Trophoblast cell (in vitro differentiated cells and primary cell): ENCODE measurements at regions not wholly inside any gene's neighbourhood (a gene's known extent, or its start where the extent isn't known, plus 50 kb on each side); places are given as distances from the start of the nearest gene placed in this dataset.

Experiments used
- DNase-seq, 2 donors: peaks; one replicate each; pipeline ENCODE4 v3.0.0-alpha.2; 2016
- H2AFZ ChIP-seq: 2 replicates; pipeline ENCODE4 v1.6.1; 2013; ENCODE audit warnings: low read length, moderate library complexity, mild to moderate bottlenecking; ENCODE audit not compliant: insufficient read depth, poor library complexity
- H2AK5ac ChIP-seq: 2 replicates; pipeline ENCODE4 v1.6.1; 2013; ENCODE audit warnings: mild to moderate bottlenecking, low read length
- H2BK120ac ChIP-seq: 2 replicates; pipeline ENCODE4 v1.6.1; 2013; ENCODE audit warnings: low read length, mild to moderate bottlenecking, moderate library complexity; ENCODE audit not compliant: insufficient read depth, poor library complexity
- H2BK12ac ChIP-seq: 2 replicates; pipeline ENCODE4 v1.6.1; 2013; ENCODE audit warnings: mild to moderate bottlenecking, low read length, moderate library complexity
- H2BK5ac ChIP-seq: 2 replicates; pipeline ENCODE4 v1.6.1; 2013; ENCODE audit warnings: low read length, low read depth, moderate library complexity, mild to moderate bottlenecking; ENCODE audit not compliant: poor library complexity
- H3K14ac ChIP-seq: 2 replicates; pipeline ENCODE4 v1.6.1; 2013; ENCODE audit warnings: mild to moderate bottlenecking, low read length
- H3K18ac ChIP-seq: 2 replicates; pipeline ENCODE4 v1.6.1; 2013; ENCODE audit warnings: mild to moderate bottlenecking, low read length
- H3K23ac ChIP-seq: 2 replicates; pipeline ENCODE4 v1.6.1; 2013; ENCODE audit warnings: low read length
- H3K27ac ChIP-seq: 2 replicates; pipeline ENCODE4 v1.5.1; 2013; ENCODE audit warnings: low read depth, mild to moderate bottlenecking, inconsistent platforms, low read length, moderate library complexity
- H3K27me3 ChIP-seq: 2 replicates; pipeline ENCODE4 v1.6.1; 2013; ENCODE audit warnings: inconsistent platforms, mild to moderate bottlenecking, low read length, moderate library complexity; ENCODE audit not compliant: insufficient read depth
- H3K36me3 ChIP-seq, 2 experiments: 1 replicate in 1 of 2; 2 replicates in 1 of 2; pipeline ENCODE4 v1.6.1; 2013; ENCODE audit warnings: low read length in 2 of 2, mild to moderate bottlenecking in 2 of 2, moderate library complexity in 1 of 2; ENCODE audit not compliant: insufficient read depth in 2 of 2, control insufficient read depth in 1 of 2
- H3K4ac ChIP-seq: 2 replicates; pipeline ENCODE4 v1.6.1; 2013; ENCODE audit warnings: low read depth, mild to moderate bottlenecking, low read length, moderate library complexity
- H3K4me1 ChIP-seq, 2 experiments: 1 replicate in 1 of 2; 2 replicates in 1 of 2; pipeline ENCODE4 v1.6.1; 2013; ENCODE audit warnings: low read length in 2 of 2, mild to moderate bottlenecking in 2 of 2, moderate library complexity in 1 of 2; ENCODE audit not compliant: insufficient read depth in 2 of 2, control insufficient read depth in 1 of 2
- H3K4me2 ChIP-seq: 2 replicates; pipeline ENCODE4 v1.6.1; 2013; ENCODE audit warnings: inconsistent platforms, mild to moderate bottlenecking, low read length, moderate library complexity
- H3K4me3 ChIP-seq: 2 replicates; pipeline ENCODE4 v1.5.1; 2013; ENCODE audit warnings: mild to moderate bottlenecking, low read depth, low read length, inconsistent platforms
- H3K79me1 ChIP-seq: one replicate; pipeline ENCODE4 v1.6.1; 2013; ENCODE audit warnings: low read length
- H3K79me2 ChIP-seq: 2 replicates; pipeline ENCODE4 v1.6.1; 2013; ENCODE audit warnings: low read length, mild to moderate bottlenecking; ENCODE audit not compliant: control insufficient read depth, insufficient read depth, poor library complexity
- H3K9ac ChIP-seq: 2 replicates; pipeline ENCODE4 v1.6.1; 2013; ENCODE audit warnings: mild to moderate bottlenecking, low read length
- H3K9me3 ChIP-seq: 2 replicates; pipeline ENCODE4 v1.6.1; 2013; ENCODE audit warnings: low read depth, mild to moderate bottlenecking, control low read depth, inconsistent platforms, low read length; ENCODE audit not compliant: insufficient read depth
- H4K12ac ChIP-seq: 2 replicates; pipeline ENCODE4 v1.6.1; 2013; ENCODE audit warnings: low read depth, mild to moderate bottlenecking, low read length, moderate library complexity
- H4K8ac ChIP-seq: 2 replicates; pipeline ENCODE4 v1.6.1; 2013; ENCODE audit warnings: low read depth, mild to moderate bottlenecking, low read length, moderate library complexity
- H4K91ac ChIP-seq: one replicate; pipeline ENCODE4 v1.6.1; 2013; ENCODE audit warnings: low read depth, mild to moderate bottlenecking, low read length, moderate library complexity
- WGBS: extraction: QIAGEN DNeasy Blood & Tissue Kit; methylation state at CpG from one replicate; pipeline ENCODE4 v1.1.7; 2013; ENCODE audit warnings: missing lambda C conversion rate; ENCODE audit not compliant: insufficient read length, insufficient coverage; ENCODE audit errors: extremely low coverage; 5-methylcytosine and 5-hydroxymethylcytosine counted together

GRCh38 chr5:62139741-62140140, 166.3 kb upstream of the KIF2A start:
- no peak overlapping the region for H2AFZ ChIP-seq
- no peak overlapping the region for H3K14ac ChIP-seq
- H3K27ac ChIP-seq = no peak overlapping the region
- H2BK5ac ChIP-seq = no peak overlapping the region
- no peak overlapping the region for H4K12ac ChIP-seq
- no peak overlapping the region for H2AK5ac ChIP-seq
- H3K4me2 ChIP-seq = no peak overlapping the region
- no peak overlapping the region for H3K4me3 ChIP-seq
- no peak overlapping the region for H4K91ac ChIP-seq
- no peak overlapping the region for H4K8ac ChIP-seq
- H3K36me3 ChIP-seq = no peaks in the 10 kb centered on the region
- no peak for DNase-seq
- H3K18ac ChIP-seq = no peak overlapping the region
- no peak overlapping the region for H2BK120ac ChIP-seq
- no peak overlapping the region for H3K4ac ChIP-seq
- no peaks in the 10 kb centered on the region for H3K9me3 ChIP-seq
- no peaks in the 10 kb centered on the region for H3K79me1 ChIP-seq
- H3K23ac ChIP-seq = no peak overlapping the region
- H3K4me1 ChIP-seq = no peaks in the 10 kb centered on the region
- H3K9ac ChIP-seq = no peak overlapping the region
- H3K27me3 ChIP-seq = no peaks in the 10 kb centered on the region
- WGBS = no CpG with 5 or more reads among the region's 2 CpGs
- H2BK12ac ChIP-seq = no peak overlapping the region
- H3K79me2 ChIP-seq = no peaks in the 10 kb centered on the region

GRCh38 chr5:62142351-62142750, 163.7 kb upstream of the KIF2A start:
- Histone ChIP-seq H3K4me1 (no peaks in the 10 kb centered on the region), H2AK5ac (no peak overlapping the region), H4K12ac (no peak overlapping the region), H4K91ac (no peak overlapping the region), H2BK120ac (no peak overlapping the region), H3K27me3 (no peaks in the 10 kb centered on the region), H3K9me3 (no peaks in the 10 kb centered on the region), H3K4ac (no peak overlapping the region), H2AFZ (no peak overlapping the region), H3K36me3 (no peaks in the 10 kb centered on the region), H3K14ac (no peak overlapping the region), H3K4me2 (no peak overlapping the region), H2BK12ac (no peak overlapping the region), H2BK5ac (no peak overlapping the region), H3K4me3 (no peak overlapping the region), H3K79me1 (no peaks in the 10 kb centered on the region), H3K18ac (no peak overlapping the region), H3K23ac (no peak overlapping the region), H3K9ac (no peak overlapping the region), H4K8ac (no peak overlapping the region), H3K79me2 (no peaks in the 10 kb centered on the region), H3K27ac (no peak overlapping the region)
- no CpG with 5 or more reads among the region's 4 CpGs for whole genome bisulfite sequencing
- DNase-seq = no peak

DNA sequence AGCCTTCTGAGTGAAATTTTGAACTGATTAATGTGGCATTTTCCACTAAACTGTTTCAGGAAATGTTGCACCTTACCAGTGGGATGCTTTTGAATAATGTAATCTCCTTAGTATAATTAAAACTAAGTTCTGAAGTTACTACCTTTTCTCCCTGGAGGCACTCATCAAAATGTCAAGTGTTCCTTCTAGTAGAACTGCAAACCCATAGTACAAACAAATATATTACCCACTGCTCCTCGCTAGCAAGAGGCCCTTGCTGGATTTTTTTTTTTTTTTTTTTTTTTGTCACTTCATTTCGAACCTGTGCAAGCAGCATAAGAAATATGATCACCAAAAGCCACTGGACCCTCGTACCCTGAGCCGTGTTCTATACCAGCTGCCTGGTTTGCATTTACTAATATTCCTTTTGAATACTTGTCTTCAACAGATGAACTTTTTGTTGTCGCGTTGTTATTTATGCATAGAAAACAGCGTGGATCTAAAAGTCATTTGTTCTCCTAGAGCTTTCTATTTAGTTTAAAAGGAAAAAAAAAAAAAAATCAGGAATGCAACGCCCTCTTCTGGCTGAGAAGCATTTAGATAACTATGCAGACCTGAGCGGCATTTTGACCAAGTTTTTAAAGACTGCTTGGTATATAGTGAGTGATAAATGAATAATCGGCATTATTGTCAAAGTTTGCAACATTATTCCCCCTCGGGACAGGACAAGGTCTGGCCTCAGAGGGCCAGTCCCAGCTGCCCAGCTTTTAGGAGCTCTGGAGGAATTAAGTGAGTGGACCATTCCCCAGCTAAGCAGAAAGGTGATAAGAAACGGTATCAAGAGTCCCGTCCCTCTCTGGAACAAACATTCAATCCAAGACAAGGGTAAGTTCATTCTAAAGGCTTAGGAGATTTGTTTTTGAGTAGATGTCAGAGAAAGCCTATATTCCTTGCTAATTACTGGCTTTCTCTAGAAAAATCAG, 162.5 kb upstream of the KIF2A start:
- H3K4me3 ChIP-seq = no peak overlapping the region
- H3K4ac ChIP-seq = no peak overlapping the region
- no peaks in the 10 kb centered on the region for H3K79me1 ChIP-seq
- H2AFZ ChIP-seq = no peak overlapping the region
- no peak overlapping the region for H2BK12ac ChIP-seq
- H4K8ac ChIP-seq = no peak overlapping the region
- no peak overlapping the region for H3K14ac ChIP-seq
- H3K36me3 ChIP-seq = no peaks in the 10 kb centered on the region
- no peak overlapping the region for H2AK5ac ChIP-seq
- no peak overlapping the region for H3K9ac ChIP-seq
- no peak overlapping the region for H4K12ac ChIP-seq
- no peak overlapping the region for H2BK120ac ChIP-seq
- peak; percentile 4 to 61 for DNase-seq
- H3K27ac ChIP-seq = no peak overlapping the region
- H3K4me2 ChIP-seq = no peak overlapping the region
- H2BK5ac ChIP-seq = no peak overlapping the region
- H3K4me1 ChIP-seq = no peaks in the 10 kb centered on the region
- H3K23ac ChIP-seq = no peak overlapping the region
- H4K91ac ChIP-seq = no peak overlapping the region
- no peaks in the 10 kb centered on the region for H3K79me2 ChIP-seq
- H3K9me3 ChIP-seq = no peaks in the 10 kb centered on the region
- WGBS = no CpG with 5 or more reads among the region's 13 CpGs
- no peaks in the 10 kb centered on the region for H3K27me3 ChIP-seq
- H3K18ac ChIP-seq = no peak overlapping the region

- Histone ChIP-seq H3K14ac (no peak overlapping the region), H3K27me3 (no peaks in the 10 kb centered on the region)
Measured at GRCh38 chr5:62144401-62145022, 161.5 kb upstream of the KIF2A start.

More at GRCh38 chr5:62144401-62145022, 161.5 kb upstream of the KIF2A start:
- H4K91ac ChIP-seq = no peak overlapping the region
- H3K4me2 ChIP-seq = no peak overlapping the region
- no peak for DNase-seq
- H3K23ac ChIP-seq = no peak overlapping the region
- no peak overlapping the region for H2AK5ac ChIP-seq
- no peak overlapping the region for H3K4me3 ChIP-seq
- no peak overlapping the region for H3K9ac ChIP-seq
- no peak overlapping the region for H2AFZ ChIP-seq
- no peak overlapping the region for H3K4ac ChIP-seq
- H3K9me3 ChIP-seq = no peaks in the 10 kb centered on the region
- no peak overlapping the region for H4K8ac ChIP-seq
- H2BK5ac ChIP-seq = no peak overlapping the region
- no CpG with 5 or more reads among the region's 5 CpGs for WGBS
- H3K79me2 ChIP-seq = no peaks in the 10 kb centered on the region
- no peak overlapping the region for H2BK120ac ChIP-seq
- H3K4me1 ChIP-seq = no peaks in the 10 kb centered on the region
- H4K12ac ChIP-seq = no peak overlapping the region
- H3K79me1 ChIP-seq = no peaks in the 10 kb centered on the region
- no peak overlapping the region for H3K18ac ChIP-seq
- no peak overlapping the region for H2BK12ac ChIP-seq
- no peaks in the 10 kb centered on the region for H3K36me3 ChIP-seq
- H3K27ac ChIP-seq = no peak overlapping the region
